BJ (cell line): ENCODE measurements at regions not wholly inside any gene's neighbourhood (a gene's known extent, or its start where the extent isn't known, plus 50 kb on each side); places are given as distances from the start of the nearest gene placed in this dataset. TPM values are rescaled to one million over a fixed set of nuclear protein-coding genes. Genes with fewer than 3 reads are reported as not detected.

Experiments
- CTCF ChIA-PET: fragments of 350-600 bp; formaldehyde crosslinking; extraction: SDS; loops from one replicate; lab custom pipeline; 2021; ENCODE audit warnings: antibody characterized with exemption, inconsistent platforms; lab: Yijun Ruan, JAX
- POLR2A ChIA-PET: fragments of 300-600 bp; sonication (Branson Sonifier 250); formaldehyde crosslinking; extraction: SDS; loops from one replicate; lab custom pipeline; 2021; ENCODE audit warnings: antibody characterized with exemption; lab: Charles Lee
- DNase-seq: peaks from one replicate; pipeline ENCODE4 v3.0.0-alpha.2; 2011; ENCODE audit warnings: low read depth
- H3K27me3 ChIP-seq: 2 replicates; pipeline ENCODE4 v1.6.0; 2011; ENCODE audit warnings: low read length; ENCODE audit not compliant: control insufficient read depth, insufficient read depth
- H3K36me3 ChIP-seq: 2 replicates; pipeline ENCODE4 v1.5.1; 2011; ENCODE audit warnings: low read length; ENCODE audit not compliant: control insufficient read depth, insufficient read depth
- H3K4me3 ChIP-seq: 2 replicates; pipeline ENCODE4 v1.5.1; 2011; ENCODE audit warnings: low read depth, mild to moderate bottlenecking, control low read depth, low read length
- CTCF ChIP-seq: IDR thresholded peaks from 2 replicates; pipeline ENCODE4 v1.5.1; 2011; ENCODE audit warnings: low read depth, mild to moderate bottlenecking, control low read depth, inconsistent platforms, low read length, moderate library complexity; ENCODE audit not compliant: insufficient read depth
- small RNA-seq: library from RNA; depleted of rRNA; stranded (forward); fragments of <200 nt; gene quantifications from one replicate; pipeline ENCODE3, GENCODE V24; 2012; ENCODE audit warnings: low replicate concordance, low read depth; ENCODE audit not compliant: insufficient read length

- no peaks in the 10 kb centered on the region for H3K36me3 ChIP-seq
- ChIA-PET POLR2A (no interaction called here), CTCF (interaction anchor here (1.4 kb wide), 1 partner anchor 9 kb away, joined by 3 read pairs; no protein-coding TSS in a partner anchor)
- no peak for DNase-seq
- H3K4me3 ChIP-seq = no peak overlapping the region
- no peak for TF ChIP-seq CTCF
- no peaks in the 10 kb centered on the region for H3K27me3 ChIP-seq
Measured at GRCh38 chr4:98712607-98713006, 54.2 kb upstream of the TSPAN5 start.

- ChIA-PET CTCF (no interaction called here), POLR2A (no interaction called here)
- DNase-seq = no peak
- no peaks in the 10 kb centered on the region for H3K27me3 ChIP-seq
- no peak overlapping the region for H3K4me3 ChIP-seq
- TF ChIP-seq CTCF = no peak
- no peaks in the 10 kb centered on the region for H3K36me3 ChIP-seq
Measured at GRCh38 chr4:98711526-98711925, 53.1 kb upstream of the TSPAN5 start.

GRCh38 chr4:98710831-98711230 lies 52.4 kb upstream of the TSPAN5 start:
- no peak overlapping the region for H3K4me3 ChIP-seq
- ChIA-PET CTCF (interaction anchor here (0.9 kb wide), 1 partner anchor 259 kb away, joined by 3 read pairs; no protein-coding TSS in a partner anchor), POLR2A (no interaction called here)
- H3K27me3 ChIP-seq = no peaks in the 10 kb centered on the region
- DNase-seq = peak; percentile 30
- no peaks in the 10 kb centered on the region for H3K36me3 ChIP-seq
- TF ChIP-seq CTCF = no peak

Small RNAs in the stretch of these regions (small RNA-seq; reads per million reads assigned to genes)
- gene AC114811.1 = not detected
